Muscle of back (tissue), 3 donors: ENCODE measurements at regions not wholly inside any gene's neighbourhood (a gene's known extent, or its start where the extent isn't known, plus 50 kb on each side); places are given as distances from the start of the nearest gene placed in this dataset.
"Not testable (repeated sequence)": the region's sequence is repeated elsewhere in the genome, so short reads cannot be mapped to it uniquely, and the experiment has no call there.

ENCODE experiments used
- DNase-seq, 3 donors: peaks; one replicate each; pipeline versions ENCODE4 v3.0.0 to v3.0.0-alpha.2; 2013

GRCh38 chr10:84700668-84701369 is 372.4 kb downstream of the CCSER2 start:
- DNase-seq: no peak

- DNase-seq: no peak
Measured at GRCh38 chr10:84701370-84701720, 373.0 kb downstream of the CCSER2 start.

- DNase-seq: no peak
Measured at GRCh38 chr10:84704101-84704500, 375.7 kb downstream of the CCSER2 start.

GRCh38 chr10:84706431-84706830 is 378.0 kb downstream of the CCSER2 start:
- DNase-seq: no peak

GRCh38 chr10:84706875-84707274 is 378.5 kb downstream of the CCSER2 start:
- DNase-seq: no peak

- DNase-seq: no peak
Measured at GRCh38 chr10:84715911-84716310, 387.5 kb downstream of the CCSER2 start.

- no peak for DNase-seq
Measured at GRCh38 chr10:84718877-84719616, 390.7 kb downstream of the CCSER2 start.

- DNase-seq: no peak
Measured at GRCh38 chr10:84719687-84720086, 391.3 kb downstream of the CCSER2 start.

- no peak for DNase-seq
Measured at GRCh38 chr10:84727398-84727797, 399.0 kb downstream of the CCSER2 start.

- DNase-seq: not testable (repeated sequence)
Measured at GRCh38 chr10:84739126-84739525, 410.7 kb downstream of the CCSER2 start.

GRCh38 chr10:84739641-84740040 is 411.3 kb downstream of the CCSER2 start:
- no peak for DNase-seq

GRCh38 chr10:84743483-84743882 is 415.1 kb downstream of the CCSER2 start:
- no peak for DNase-seq

GRCh38 chr10:84755311-84755710 is 426.9 kb downstream of the CCSER2 start:
- no peak for DNase-seq

- DNase-seq: not testable (repeated sequence)
Measured at GRCh38 chr10:84756653-84757052, 428.3 kb downstream of the CCSER2 start.

- DNase-seq: not testable (repeated sequence)
Measured at GRCh38 chr10:84761994-84762614, 433.7 kb downstream of the CCSER2 start.

GRCh38 chr10:84762754-84763394 is 434.5 kb downstream of the CCSER2 start:
- no peak for DNase-seq

- DNase-seq: no peak
Measured at GRCh38 chr10:84763965-84764364, 435.6 kb downstream of the CCSER2 start.

- no peak for DNase-seq
Measured at GRCh38 chr10:84765086-84765485, 436.7 kb downstream of the CCSER2 start.

GRCh38 chr10:84765656-84766055 is 437.3 kb downstream of the CCSER2 start:
- DNase-seq: no peak

GRCh38 chr10:84766923-84767322 is 438.5 kb downstream of the CCSER2 start:
- DNase-seq: no peak

- DNase-seq: no peak
Measured at GRCh38 chr10:84768132-84768531, 439.7 kb downstream of the CCSER2 start.

GRCh38 chr10:84770824-84771223 is 442.4 kb downstream of the CCSER2 start:
- DNase-seq: no peak

GRCh38 chr10:84783386-84783785 is 455.0 kb downstream of the CCSER2 start:
- peak; percentile 8 to 31 (median 17) for DNase-seq
